ENCODE measurements at regions not wholly inside any gene's neighbourhood (a gene's known extent, or its start where the extent isn't known, plus 50 kb on each side); places are given as distances from the start of the nearest gene placed in this dataset.
A peak's percentile ranks its signal among the peaks of the same experiment; 100 is the strongest.

- no peaks in the 10 kb centered on the region for H3K9me3 ChIP-seq
- TF ChIP-seq CTCF (IDR thresholded peaks at IDR 0.05): no peak
- ATAC-seq (no peak), DNase-seq (no peak)
- no peaks in the 10 kb centered on the region for H3K4me1 ChIP-seq (ENCODE audit: low read depth)
- no peaks in the 10 kb centered on the region for H3K36me3 ChIP-seq (ENCODE audit: low read depth)
- no peak overlapping the region for H3K4me3 ChIP-seq
- intact Hi-C loops (cut with DNase I, micrococcal nuclease): no loop called here
Measured at GRCh38 chr14:26873362-26873960, 275.6 kb upstream of the NOVA1 start.

- intact Hi-C loops (cut with DNase I, micrococcal nuclease): no loop called here
- no peak overlapping the region for H3K4me3 ChIP-seq
- H3K36me3 ChIP-seq (ENCODE audit: low read depth): no peaks in the 10 kb centered on the region
- ATAC-seq: no peak
- DNase-seq: no peak
- no peaks in the 10 kb centered on the region for H3K4me1 ChIP-seq (ENCODE audit: low read depth)
- no peak for TF ChIP-seq CTCF (IDR thresholded peaks at IDR 0.05)
- peaks cover 7% of the 10 kb centered on the region for H3K9me3 ChIP-seq
Measured at GRCh38 chr14:26887847-26888246, 290.0 kb upstream of the NOVA1 start.

DNA sequence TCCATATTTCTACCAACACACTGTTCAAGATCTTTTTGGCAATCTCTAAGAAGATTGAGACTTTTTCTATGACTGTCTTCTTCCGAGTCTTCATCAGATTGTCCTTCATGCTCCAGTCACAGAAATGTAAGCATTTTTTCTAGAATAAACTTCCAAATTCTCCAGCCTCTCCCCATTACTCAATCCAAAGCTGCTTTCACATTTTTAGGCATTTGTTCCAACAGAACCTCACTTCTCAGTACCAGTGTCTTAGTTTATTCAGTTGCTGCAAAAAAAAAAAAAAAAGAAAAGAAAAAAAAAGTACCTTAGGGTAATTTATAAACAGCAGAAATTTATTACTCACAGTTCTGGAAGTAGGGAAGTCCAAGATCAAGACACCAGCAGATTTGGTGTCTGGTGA, 290.8 kb upstream of the NOVA1 start:
- H3K9me3 ChIP-seq: no peaks in the 10 kb centered on the region
- H3K4me3 ChIP-seq: no peak overlapping the region
- no peak for DNase-seq
- no peaks in the 10 kb centered on the region for H3K36me3 ChIP-seq (ENCODE audit: low read depth)
- TF ChIP-seq CTCF (IDR thresholded peaks at IDR 0.05): no peak
- no peak for ATAC-seq
- intact Hi-C loops (cut with DNase I, micrococcal nuclease): no loop called here
- no peaks in the 10 kb centered on the region for H3K4me1 ChIP-seq (ENCODE audit: low read depth)

DNA sequence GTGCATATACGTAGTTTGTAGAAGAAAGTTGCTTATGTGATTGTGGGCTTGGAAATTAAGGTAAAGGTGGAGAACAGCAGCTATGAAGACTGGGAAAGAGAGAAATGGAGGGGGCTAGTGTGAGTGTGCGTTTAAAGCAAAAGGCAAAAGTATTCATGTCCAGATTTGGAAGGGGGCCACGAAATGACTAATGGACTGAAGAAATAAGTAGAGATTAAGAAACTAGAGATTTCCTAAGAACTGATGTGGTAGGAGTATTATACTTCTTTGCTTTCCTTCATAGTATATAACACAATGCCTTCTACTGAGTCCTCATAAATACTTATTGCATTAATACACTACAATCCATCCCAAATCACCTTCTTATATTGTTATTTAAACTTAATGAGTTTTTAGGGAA, 298.6 kb upstream of the NOVA1 start:
- ATAC-seq: no peak
- Histone ChIP-seq H3K4me1 (ENCODE audit: low read depth) (no peaks in the 10 kb centered on the region), H3K36me3 (ENCODE audit: low read depth) (no peaks in the 10 kb centered on the region), H3K9me3 (no peaks in the 10 kb centered on the region), H3K4me3 (no peak overlapping the region)
- TF ChIP-seq CTCF (IDR thresholded peaks at IDR 0.05): no peak
- intact Hi-C loops (cut with DNase I, micrococcal nuclease): no loop called here
- DNase-seq: peak in 1 of 3 donors; percentile 12

DNA sequence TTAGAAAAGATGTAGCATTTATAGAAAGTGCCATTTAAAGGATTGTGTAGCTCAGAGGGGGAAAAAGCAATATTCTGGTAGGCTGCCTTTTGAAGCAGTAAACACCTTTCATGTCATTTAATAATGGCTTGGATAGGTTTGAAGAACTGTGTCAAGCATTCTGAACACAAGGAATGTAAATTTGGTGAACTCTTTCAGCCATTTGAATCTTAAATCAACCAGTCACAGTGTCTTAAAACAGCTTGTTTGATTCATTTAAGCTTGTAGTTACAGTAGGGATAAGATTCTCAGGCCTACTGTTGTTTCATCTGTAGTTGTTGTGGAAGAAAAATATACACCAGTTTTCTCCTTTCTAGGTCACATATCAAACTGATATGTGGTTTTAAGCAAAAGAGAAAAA, 299.4 kb upstream of the NOVA1 start:
- ATAC-seq: no peak
- Histone ChIP-seq H3K36me3 (ENCODE audit: low read depth) (no peaks in the 10 kb centered on the region), H3K9me3 (no peaks in the 10 kb centered on the region), H3K4me1 (ENCODE audit: low read depth) (no peaks in the 10 kb centered on the region), H3K4me3 (no peak overlapping the region)
- TF ChIP-seq CTCF (IDR thresholded peaks at IDR 0.05): no peak
- DNase-seq: no peak
- intact Hi-C loops (cut with DNase I, micrococcal nuclease): no loop called here

DNA sequence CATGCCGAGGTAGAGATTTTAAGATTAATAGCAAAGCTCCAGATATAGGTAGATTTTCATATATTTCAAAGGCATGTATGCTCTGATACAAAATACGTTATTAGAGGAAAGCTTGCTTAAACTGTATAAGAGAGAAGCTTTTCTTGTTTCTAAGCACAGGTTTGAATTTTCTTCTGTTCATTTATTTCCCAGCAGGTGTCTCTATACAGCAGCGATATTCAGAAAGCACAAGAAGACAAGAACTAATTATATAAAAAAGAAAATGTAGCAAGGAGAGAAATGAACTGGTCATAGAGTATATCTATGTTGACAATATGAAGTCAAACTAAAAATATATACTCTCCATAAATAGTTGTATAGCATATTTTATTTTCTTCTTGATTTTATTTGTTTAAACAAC, 307.4 kb upstream of the NOVA1 start:
- Histone ChIP-seq H3K9me3 (no peaks in the 10 kb centered on the region), H3K4me1 (ENCODE audit: low read depth) (no peaks in the 10 kb centered on the region), H3K4me3 (no peak overlapping the region), H3K36me3 (ENCODE audit: low read depth) (no peaks in the 10 kb centered on the region)
- TF ChIP-seq CTCF (IDR thresholded peaks at IDR 0.05): no peak
- DNase-seq (no peak), ATAC-seq (no peak)
- intact Hi-C loops (cut with DNase I, micrococcal nuclease): no loop called here
